IPS DF 6.9 (cell line): ENCODE measurements at regions not wholly inside any gene's neighbourhood (a gene's known extent, or its start where the extent isn't known, plus 50 kb on each side); places are given as distances from the start of the nearest gene placed in this dataset.
"Not testable (repeated sequence)": the region's sequence is repeated elsewhere in the genome, so short reads cannot be mapped to it uniquely, and the experiment has no call there.

Experiments
- DNase-seq: peaks from one replicate; pipeline ENCODE4 v3.0.0-alpha.2; 2013; ENCODE audit warnings: low read depth, low spot score
- H3K27ac ChIP-seq: one replicate; pipeline ENCODE4 v1.5.1; 2013; ENCODE audit warnings: low read length, control low read depth
- H3K27me3 ChIP-seq: 2 replicates; pipeline ENCODE4 v1.6.1; 2013; ENCODE audit warnings: mild to moderate bottlenecking, low read length; ENCODE audit not compliant: control insufficient read depth, insufficient read depth
- H3K36me3 ChIP-seq: 2 replicates; pipeline ENCODE4 v1.6.1; 2013; ENCODE audit warnings: low read length; ENCODE audit not compliant: control insufficient read depth, insufficient read depth
- H3K4me1 ChIP-seq: 2 replicates; pipeline ENCODE4 v1.6.1; 2013; ENCODE audit warnings: low read length; ENCODE audit not compliant: control insufficient read depth, insufficient read depth
- H3K4me3 ChIP-seq: 2 replicates; pipeline ENCODE4 v1.5.1; 2013; ENCODE audit warnings: mild to moderate bottlenecking, low read length
- H3K9me3 ChIP-seq: 2 replicates; pipeline ENCODE4 v1.6.1; 2013; ENCODE audit warnings: low read length, inconsistent platforms; ENCODE audit not compliant: control insufficient read depth, insufficient read depth
- WGBS: extraction: QIAGEN DNeasy Blood & Tissue Kit; methylation state at CpG from one replicate; pipeline ENCODE4 v1.1.7; 2013; ENCODE audit warnings: mixed read lengths, missing lambda C conversion rate; ENCODE audit not compliant: insufficient read length, insufficient coverage; 5-methylcytosine and 5-hydroxymethylcytosine counted together

DNA sequence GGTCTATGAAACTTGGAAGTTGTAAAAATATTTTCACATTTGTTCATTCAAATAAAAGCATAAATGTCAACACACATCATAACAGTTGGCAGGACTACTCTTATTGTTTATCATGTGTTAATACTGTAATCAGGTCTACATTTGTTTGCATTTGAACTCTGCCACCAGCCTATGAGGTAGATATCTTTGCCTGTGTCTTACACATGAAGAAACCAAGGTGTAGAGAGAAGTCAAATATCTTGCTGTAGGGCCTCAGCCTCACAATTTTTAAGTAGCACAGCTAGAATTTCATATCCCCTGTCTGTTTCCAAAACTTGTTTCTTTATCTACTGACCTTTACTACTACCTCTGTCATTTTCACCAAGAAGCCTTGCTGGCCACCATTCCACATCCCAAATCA lies 161.9 kb downstream of the ZIC4 start:
- H3K4me3 ChIP-seq, result no peak overlapping the region
- H3K9me3 ChIP-seq, result no peaks in the 10 kb centered on the region
- no peak overlapping the region for H3K27ac ChIP-seq
- H3K36me3 ChIP-seq, result no peaks in the 10 kb centered on the region
- no peak for DNase-seq
- peaks cover 2% of the 10 kb centered on the region for H3K4me1 ChIP-seq
- no peaks in the 10 kb centered on the region for H3K27me3 ChIP-seq

DNA sequence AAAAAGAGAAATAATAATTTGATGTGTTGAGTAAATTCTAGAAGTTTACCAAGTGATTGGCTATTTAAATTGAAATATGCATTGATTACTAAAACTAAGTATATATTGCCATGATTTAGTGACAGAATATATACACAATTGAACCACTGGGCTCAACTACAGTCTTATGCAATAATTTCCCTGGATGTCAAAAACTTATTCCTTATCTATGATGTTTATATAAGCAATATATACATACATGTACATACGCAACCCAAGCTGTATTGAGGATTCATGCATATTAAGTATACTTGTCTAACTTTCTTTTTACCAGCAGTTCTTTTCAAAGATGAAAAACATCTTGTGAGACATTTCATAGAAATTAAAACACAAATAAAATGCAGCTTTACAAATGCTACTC lies 165.8 kb downstream of the ZIC4 start:
- no peak overlapping the region for H3K27ac ChIP-seq
- H3K4me1 ChIP-seq, result no peaks in the 10 kb centered on the region
- WGBS, result no CpG with 5 or more reads among the region's 1 CpG
- DNase-seq, result no peak
- H3K9me3 ChIP-seq, result no peaks in the 10 kb centered on the region
- H3K27me3 ChIP-seq, result no peaks in the 10 kb centered on the region
- H3K4me3 ChIP-seq, result no peak overlapping the region
- no peaks in the 10 kb centered on the region for H3K36me3 ChIP-seq

DNA sequence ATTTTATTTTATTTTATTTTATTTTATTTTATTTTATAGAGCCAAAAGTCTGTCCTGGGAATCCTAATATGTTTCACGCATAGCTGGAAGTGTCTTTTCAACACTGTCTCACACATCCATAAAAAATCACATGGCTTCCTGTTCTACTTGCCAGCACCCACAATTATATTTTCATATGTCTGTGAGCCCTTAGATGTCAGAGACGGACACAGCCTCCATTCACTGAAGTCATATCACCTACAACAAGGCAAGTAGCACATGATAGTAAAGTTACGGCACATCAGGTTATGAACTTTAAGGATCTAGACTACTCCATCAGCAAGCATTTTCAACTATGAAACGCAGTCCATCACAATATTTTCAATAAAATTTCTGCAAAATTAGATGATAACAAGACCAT lies 168.4 kb downstream of the ZIC4 start:
- no peaks in the 10 kb centered on the region for H3K36me3 ChIP-seq
- WGBS, result no CpG with 5 or more reads among the region's 4 CpGs
- H3K27me3 ChIP-seq, result no peaks in the 10 kb centered on the region
- no peak overlapping the region for H3K27ac ChIP-seq
- no peak for DNase-seq
- H3K4me1 ChIP-seq, result no peaks in the 10 kb centered on the region
- no peak overlapping the region for H3K4me3 ChIP-seq
- no peaks in the 10 kb centered on the region for H3K9me3 ChIP-seq

DNA sequence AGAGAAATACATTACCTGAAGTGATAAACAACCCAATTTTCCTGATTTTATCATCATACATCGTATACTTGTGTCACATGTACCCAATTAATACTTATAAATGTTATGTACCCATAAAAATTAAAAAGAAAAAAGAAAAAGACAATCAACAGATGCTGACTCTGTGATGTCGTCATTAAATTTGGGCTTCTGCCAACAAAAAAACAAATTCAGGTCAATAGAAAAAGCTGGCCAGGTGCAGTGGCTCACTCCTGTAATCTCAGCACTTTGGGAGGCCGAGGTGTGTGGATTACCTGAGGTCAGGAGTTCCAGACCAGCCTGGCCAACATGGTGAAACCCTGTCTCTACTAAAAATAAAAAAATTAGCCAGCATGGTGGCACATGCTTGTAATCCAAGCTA lies 174.4 kb downstream of the ZIC4 start:
- H3K4me1 ChIP-seq, H3K9me3 ChIP-seq, H3K27me3 ChIP-seq, DNase-seq, H3K27ac ChIP-seq, H3K36me3 ChIP-seq, H3K4me3 ChIP-seq: not testable (repeated sequence)
- WGBS, result no CpG with 5 or more reads among the region's 3 CpGs

GRCh38 chr3:147231111-147231510 lies 175.2 kb downstream of the ZIC4 start:
- H3K27ac ChIP-seq, result no peak overlapping the region
- H3K4me3 ChIP-seq, result no peak overlapping the region
- no peaks in the 10 kb centered on the region for H3K4me1 ChIP-seq
- WGBS, result no CpG with 5 or more reads among the region's 2 CpGs
- no peaks in the 10 kb centered on the region for H3K36me3 ChIP-seq
- H3K9me3 ChIP-seq, result no peaks in the 10 kb centered on the region
- no peak for DNase-seq
- H3K27me3 ChIP-seq, result no peaks in the 10 kb centered on the region

GRCh38 chr3:147222291-147222690 lies 184.1 kb downstream of the ZIC4 start:
- no peak overlapping the region for H3K27ac ChIP-seq
- no peaks in the 10 kb centered on the region for H3K27me3 ChIP-seq
- no peak for DNase-seq
- H3K4me3 ChIP-seq, result no peak overlapping the region
- H3K9me3 ChIP-seq, result no peaks in the 10 kb centered on the region
- no CpG with 5 or more reads among the region's 1 CpG for WGBS
- no peaks in the 10 kb centered on the region for H3K36me3 ChIP-seq
- H3K4me1 ChIP-seq, result no peaks in the 10 kb centered on the region

DNA sequence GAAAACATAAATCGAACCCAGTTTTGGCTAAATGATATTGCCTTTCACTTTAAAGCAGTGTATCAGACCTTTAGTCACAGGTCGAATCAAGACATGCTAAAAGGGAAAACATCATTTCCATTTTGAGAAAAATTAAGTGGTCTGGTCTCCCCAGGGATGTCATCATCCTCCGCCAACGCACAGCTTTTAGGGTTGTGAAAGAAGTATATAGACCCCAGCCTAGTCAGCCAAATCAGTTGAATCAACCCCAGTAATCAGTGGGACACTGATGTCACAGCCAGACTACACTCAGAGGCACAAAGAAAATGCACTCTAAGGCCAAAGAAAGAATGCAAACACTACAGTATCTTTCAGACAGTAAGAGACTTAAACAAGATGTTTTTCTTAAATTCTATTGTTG lies 187.4 kb downstream of the ZIC4 start:
- DNase-seq, result no peak

GRCh38 chr3:147216143-147216673 lies 190.1 kb downstream of the ZIC4 start:
- Histone ChIP-seq H3K4me3 (no peak overlapping the region), H3K9me3 (no peaks in the 10 kb centered on the region), H3K4me1 (no peaks in the 10 kb centered on the region), H3K27me3 (no peaks in the 10 kb centered on the region), H3K27ac (no peak overlapping the region), H3K36me3 (no peaks in the 10 kb centered on the region)
- no peak for DNase-seq
- WGBS, result no CpG with 5 or more reads among the region's 1 CpG

More for the DNA sequence above, 187.4 kb downstream of the ZIC4 start:
- Histone ChIP-seq H3K27me3 (no peaks in the 10 kb centered on the region), H3K4me3 (no peak overlapping the region), H3K27ac (no peak overlapping the region), H3K4me1 (no peaks in the 10 kb centered on the region), H3K9me3 (no peaks in the 10 kb centered on the region), H3K36me3 (no peaks in the 10 kb centered on the region)
- WGBS, result no CpG with 5 or more reads among the region's 4 CpGs

GRCh38 chr3:147215660-147216059 lies 190.7 kb downstream of the ZIC4 start:
- H3K27me3 ChIP-seq, result no peaks in the 10 kb centered on the region
- no peaks in the 10 kb centered on the region for H3K36me3 ChIP-seq
- no peaks in the 10 kb centered on the region for H3K9me3 ChIP-seq
- H3K4me3 ChIP-seq, result no peak overlapping the region
- no peak overlapping the region for H3K27ac ChIP-seq
- no peak for DNase-seq
- no peaks in the 10 kb centered on the region for H3K4me1 ChIP-seq

- Histone ChIP-seq H3K36me3 (no peaks in the 10 kb centered on the region), H3K4me3 (no peak overlapping the region), H3K4me1 (no peaks in the 10 kb centered on the region), H3K27ac (no peak overlapping the region), H3K27me3 (no peaks in the 10 kb centered on the region), H3K9me3 (no peaks in the 10 kb centered on the region)
- DNase-seq, result no peak
- WGBS, result no CpG with 5 or more reads among the region's 2 CpGs
Measured at GRCh38 chr3:147213633-147214032, 192.7 kb downstream of the ZIC4 start.

DNA sequence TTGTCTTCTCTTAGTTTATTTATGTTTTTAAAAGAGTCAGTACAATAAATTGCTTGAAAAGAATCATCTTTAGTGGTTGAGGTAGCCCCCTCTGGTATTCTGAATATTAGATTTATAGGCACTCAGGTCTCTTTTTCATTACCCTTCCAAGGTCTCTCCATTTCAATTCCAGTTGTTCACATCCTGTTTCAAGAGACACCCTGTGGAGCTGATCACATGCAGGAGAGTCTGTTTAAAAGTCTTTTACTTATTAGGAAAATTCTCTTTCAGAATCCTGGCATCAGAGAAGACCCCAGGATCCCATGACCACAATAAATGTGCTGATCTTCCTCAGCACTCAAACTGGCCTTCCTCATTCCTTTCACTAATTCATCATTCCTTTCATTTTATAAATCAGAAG lies 195.7 kb downstream of the ZIC4 start:
- Histone ChIP-seq H3K9me3 (no peaks in the 10 kb centered on the region), H3K4me1 (no peaks in the 10 kb centered on the region), H3K36me3 (no peaks in the 10 kb centered on the region), H3K27ac (no peak overlapping the region), H3K27me3 (no peaks in the 10 kb centered on the region), H3K4me3 (no peak overlapping the region)
- DNase-seq, result no peak
